Mesenteric fat pad (tissue), 1 donor: ENCODE measurements at regions not wholly inside any gene's neighbourhood (a gene's known extent, or its start where the extent isn't known, plus 50 kb on each side); places are given as distances from the start of the nearest gene placed in this dataset.
"Not testable (repeated sequence)": the region's sequence is repeated elsewhere in the genome, so short reads cannot be mapped to it uniquely, and the experiment has no call there.

Experiments
- DNase-seq: peaks from one replicate; pipeline ENCODE4 v3.0.0-alpha.2; 2020; ENCODE audit warnings: low spot score
- donor health status: DM: yes; HTN: yes; CAD: no.

GRCh38 chr1:184820956-184821355 lies 66.3 kb upstream of the EDEM3 start:
- DNase-seq, result no peak

GRCh38 chr1:184820218-184820750 lies 65.6 kb upstream of the EDEM3 start:
- DNase-seq, result no peak

GRCh38 chr1:184818646-184819045 lies 64.0 kb upstream of the EDEM3 start:
- DNase-seq, result no peak

- DNase-seq, result not testable (repeated sequence)
Observed at GRCh38 chr1:184817003-184817402, 62.3 kb upstream of the EDEM3 start.

- no peak for DNase-seq
Observed at GRCh38 chr1:184813528-184814089, 59.0 kb upstream of the EDEM3 start.

- DNase-seq, result no peak
Observed at GRCh38 chr1:184811439-184812111, 56.9 kb upstream of the EDEM3 start.

- DNase-seq, result no peak
Observed at GRCh38 chr1:184810735-184811343, 56.2 kb upstream of the EDEM3 start.

- no peak for DNase-seq
Observed at GRCh38 chr1:184806296-184806721, 51.7 kb upstream of the EDEM3 start.

GRCh38 chr1:184805667-184806295 lies 51.1 kb upstream of the EDEM3 start:
- DNase-seq, result peak; percentile 94
